Skeletal muscle tissue (tissue), 3 donors: ENCODE measurements at regions not wholly inside any gene's neighbourhood (a gene's known extent, or its start where the extent isn't known, plus 50 kb on each side); places are given as distances from the start of the nearest gene placed in this dataset.
"Not testable (repeated sequence)": the region's sequence is repeated elsewhere in the genome, so short reads cannot be mapped to it uniquely, and the experiment has no call there.

Source experiments
- H3K27ac ChIP-seq: one replicate; pipeline ENCODE4 v1.7.0; 2013; ENCODE audit warnings: mild to moderate bottlenecking, low read depth, low read length, inconsistent platforms
- H3K27me3 ChIP-seq, 3 donors: one replicate each; pipeline ENCODE4 v1.7.0; 2013; ENCODE audit warnings: low read length in 3 of 3; ENCODE audit not compliant: control insufficient read depth in 3 of 3, insufficient read depth in 3 of 3
- H3K36me3 ChIP-seq, 3 donors: one replicate each; pipeline ENCODE4 v1.7.0; 2013; ENCODE audit warnings: low read length in 3 of 3; ENCODE audit not compliant: control insufficient read depth in 3 of 3, insufficient read depth in 3 of 3
- H3K4me1 ChIP-seq, 3 donors: one replicate each; pipeline ENCODE4 v1.7.0; 2013; ENCODE audit warnings: low read length in 3 of 3, mild to moderate bottlenecking in 3 of 3; ENCODE audit not compliant: control insufficient read depth in 3 of 3, insufficient read depth in 3 of 3
- H3K4me3 ChIP-seq, 3 donors: one replicate each; pipeline ENCODE4 v1.7.0; 2013; ENCODE audit warnings: low read length in 3 of 3
- H3K9ac ChIP-seq, 3 donors: one replicate each; pipeline ENCODE4 v1.7.0; 2013; ENCODE audit warnings: low read length in 3 of 3, mild to moderate bottlenecking in 3 of 3, moderate library complexity in 2 of 3, low read depth in 1 of 3
- H3K9me3 ChIP-seq, 3 donors: one replicate each; pipeline ENCODE4 v1.7.0; 2013; ENCODE audit warnings: low read length in 3 of 3; ENCODE audit not compliant: control insufficient read depth in 3 of 3
- donor health status: Osteomylitis.

DNA sequence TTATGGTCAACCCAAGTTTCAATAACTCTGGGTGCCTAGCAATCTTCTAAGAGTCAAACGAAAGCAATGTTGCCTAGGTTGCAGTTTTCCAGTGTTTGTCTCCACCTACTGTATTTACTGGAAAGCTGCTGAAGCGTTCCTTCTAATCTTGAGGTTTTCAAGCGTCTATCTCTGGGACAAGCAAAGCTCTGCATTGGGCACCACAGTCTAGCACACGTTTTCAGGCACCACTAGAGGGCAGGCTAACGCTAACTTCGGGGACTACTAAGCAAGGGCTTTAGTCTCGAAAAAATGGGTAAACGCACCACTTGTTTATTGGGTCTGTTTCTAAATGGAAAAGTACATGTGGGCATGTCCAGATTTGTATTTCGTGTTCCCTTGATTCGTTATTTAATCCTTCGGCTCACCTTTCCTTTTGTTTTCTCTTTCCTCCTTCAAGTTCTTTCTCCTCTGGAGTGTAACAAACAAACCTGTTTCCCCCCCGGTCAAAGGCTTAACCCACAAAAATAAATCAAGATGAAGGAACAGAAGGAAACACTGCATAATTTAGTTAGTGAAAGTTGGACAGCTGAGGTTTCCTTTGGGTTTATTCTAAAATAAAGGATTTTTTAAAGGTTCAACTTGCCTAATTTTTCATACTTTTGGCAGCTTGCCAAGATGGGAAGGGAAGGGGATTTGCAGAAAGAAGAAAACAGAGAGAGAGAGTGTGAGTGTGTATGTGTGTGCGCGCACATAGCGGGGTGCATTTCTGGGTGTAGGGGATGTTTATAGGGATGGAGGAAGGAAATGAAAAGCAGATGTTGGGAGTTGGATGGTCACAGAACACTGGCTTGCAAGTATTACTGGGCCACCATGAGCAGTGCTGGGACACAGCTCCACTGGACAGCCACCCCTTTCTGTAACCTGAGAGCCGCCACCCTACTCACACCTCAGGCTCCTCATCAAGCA, 348.3 kb downstream of the GOLGA6L6 start:
- not testable (repeated sequence) for H3K9ac ChIP-seq, H3K36me3 ChIP-seq, H3K4me1 ChIP-seq, H3K27ac ChIP-seq, H3K4me3 ChIP-seq, H3K27me3 ChIP-seq, H3K9me3 ChIP-seq

DNA sequence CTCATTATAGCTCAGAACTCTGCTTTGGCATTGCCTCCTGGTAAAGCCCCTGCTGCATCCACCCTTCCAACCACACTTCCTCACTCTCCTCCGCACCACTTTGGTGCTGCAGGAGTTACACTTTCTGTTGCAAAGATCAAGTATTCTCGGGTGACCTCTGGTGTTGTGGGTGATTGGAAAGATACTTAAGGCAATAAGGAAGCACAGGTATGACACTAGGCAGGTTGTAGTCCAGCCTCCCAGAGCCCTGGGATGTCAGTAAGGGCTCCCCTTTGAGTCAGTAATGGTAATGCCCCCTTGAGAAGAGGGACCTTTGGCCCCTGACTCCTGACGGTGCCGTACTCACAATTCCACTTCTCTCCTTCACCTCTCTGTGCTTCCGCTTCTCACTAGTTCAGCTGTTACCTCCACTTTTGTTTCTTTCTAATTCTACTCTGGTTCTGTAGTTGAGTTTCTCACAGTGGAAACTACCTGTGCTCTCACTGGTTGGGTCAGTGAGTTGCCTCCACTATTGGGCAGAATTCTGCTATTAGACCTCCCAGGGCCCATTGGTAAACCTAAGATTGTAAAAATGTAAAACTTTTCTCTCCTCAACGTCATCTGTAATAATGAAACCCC, 350.0 kb downstream of the GOLGA6L6 start:
- H3K9me3 ChIP-seq, H3K4me1 ChIP-seq, H3K27me3 ChIP-seq, H3K27ac ChIP-seq, H3K36me3 ChIP-seq, H3K4me3 ChIP-seq, H3K9ac ChIP-seq: not testable (repeated sequence)

GRCh38 chr15:20188611-20189010, 353.0 kb downstream of the GOLGA6L6 start:
- H3K36me3 ChIP-seq, H3K27ac ChIP-seq, H3K9ac ChIP-seq, H3K4me3 ChIP-seq, H3K9me3 ChIP-seq, H3K4me1 ChIP-seq, H3K27me3 ChIP-seq: not testable (repeated sequence)

GRCh38 chr15:20187370-20188355, 353.9 kb downstream of the GOLGA6L6 start:
- not testable (repeated sequence) for H3K27me3 ChIP-seq, H3K9ac ChIP-seq, H3K4me3 ChIP-seq, H3K27ac ChIP-seq, H3K4me1 ChIP-seq, H3K9me3 ChIP-seq, H3K36me3 ChIP-seq

- H3K36me3 ChIP-seq, H3K27me3 ChIP-seq, H3K4me3 ChIP-seq, H3K4me1 ChIP-seq, H3K27ac ChIP-seq, H3K9me3 ChIP-seq, H3K9ac ChIP-seq: not testable (repeated sequence)
Measured at GRCh38 chr15:20184879-20185278, 356.7 kb downstream of the GOLGA6L6 start.

DNA sequence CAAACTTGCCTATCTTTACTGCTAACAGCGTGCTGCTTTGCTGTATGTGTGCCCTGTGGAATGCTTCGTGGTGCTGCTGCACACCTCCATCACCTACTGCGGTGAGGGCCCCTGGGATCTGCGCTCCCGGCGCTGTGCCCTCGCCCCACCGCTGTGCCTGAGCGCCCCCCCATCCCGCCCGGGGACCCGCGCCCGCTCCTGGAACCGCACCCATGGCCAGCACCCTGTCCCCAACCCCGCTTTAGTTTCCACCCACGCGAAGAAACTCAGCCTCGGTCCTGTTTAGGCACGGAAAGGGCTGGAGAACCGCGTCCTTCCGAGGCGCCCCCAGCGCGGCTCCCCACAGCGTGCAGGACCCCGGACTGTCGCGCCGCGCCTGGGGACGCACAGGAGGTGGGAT, 373.4 kb downstream of the GOLGA6L6 start:
- not testable (repeated sequence) for H3K4me3 ChIP-seq, H3K27ac ChIP-seq, H3K9me3 ChIP-seq, H3K27me3 ChIP-seq, H3K36me3 ChIP-seq, H3K4me1 ChIP-seq, H3K9ac ChIP-seq

DNA sequence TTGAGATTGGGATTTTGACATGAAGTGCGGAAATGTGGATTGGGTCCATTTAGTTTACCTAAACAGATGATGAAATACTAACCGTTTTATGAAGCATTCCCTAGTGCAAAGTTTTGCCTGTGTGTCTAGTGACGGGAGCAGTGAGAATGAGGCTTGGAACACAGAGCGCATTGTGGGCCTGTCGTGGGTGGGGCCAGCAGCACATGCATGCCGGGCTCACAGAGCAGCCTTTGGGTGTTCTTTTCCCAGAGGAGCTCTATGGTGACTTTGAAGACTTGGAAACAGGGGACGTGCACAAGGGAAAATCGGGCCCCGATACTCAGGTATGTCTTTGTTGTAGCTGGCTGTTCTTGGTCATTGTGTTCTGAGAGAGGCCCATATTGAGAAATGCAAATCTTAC, 388.1 kb downstream of the GOLGA6L6 start:
- H3K4me3 ChIP-seq, H3K9ac ChIP-seq, H3K27me3 ChIP-seq, H3K36me3 ChIP-seq, H3K9me3 ChIP-seq, H3K4me1 ChIP-seq, H3K27ac ChIP-seq: not testable (repeated sequence)

- H3K36me3 ChIP-seq, H3K4me3 ChIP-seq, H3K9me3 ChIP-seq, H3K27me3 ChIP-seq, H3K9ac ChIP-seq, H3K4me1 ChIP-seq, H3K27ac ChIP-seq: not testable (repeated sequence)
Measured at GRCh38 chr15:20148679-20149078, 392.9 kb downstream of the GOLGA6L6 start.

GRCh38 chr15:20148008-20148407, 393.6 kb downstream of the GOLGA6L6 start:
- H3K36me3 ChIP-seq, H3K4me3 ChIP-seq, H3K27ac ChIP-seq, H3K9ac ChIP-seq, H3K27me3 ChIP-seq, H3K4me1 ChIP-seq, H3K9me3 ChIP-seq: not testable (repeated sequence)
